Gastrocnemius medialis (tissue), 4 donors: ENCODE measurements at regions not wholly inside any gene's neighbourhood (a gene's known extent, or its start where the extent isn't known, plus 50 kb on each side); places are given as distances from the start of the nearest gene placed in this dataset.
"Not testable (repeated sequence)": the region's sequence is repeated elsewhere in the genome, so short reads cannot be mapped to it uniquely, and the experiment has no call there.

Experiments used
- ATAC-seq, 2 donors: fragments of 150-250 bp; one replicate each; pipeline ENCODE4 v1.9.1; 2016
- DNase-seq, 2 donors: peaks; one replicate each; pipeline ENCODE4 v3.0.0-alpha.2; 2019
- H3K27ac ChIP-seq, 4 donors: fragments of 200-600 bp; sonication (generic); 1 replicate in 1 of 4; 2 replicates in 3 of 4; pipeline ENCODE4 v1.5.1; 2016 to 2018; ENCODE audit warnings: mild to moderate bottlenecking in 2 of 4, moderate library complexity in 1 of 4
- H3K27me3 ChIP-seq, 3 donors: fragments of 200-600 bp; sonication (generic) in 2 of 3; 1 replicate in 1 of 3; 2 replicates in 2 of 3; pipeline versions ENCODE4 v1.5.1 to v1.6.0; 2016 to 2019; ENCODE audit warnings: mild to moderate bottlenecking in 1 of 3, moderate library complexity in 1 of 3
- H3K36me3 ChIP-seq, 2 donors: fragments of 200-600 bp; sonication (generic) in 1 of 2; one replicate each; pipeline ENCODE4 v1.5.1; 2017 to 2018
- H3K4me1 ChIP-seq, 2 donors: fragments of 200-600 bp; sonication (generic) in 1 of 2; one replicate each; pipeline ENCODE4 v1.5.1; 2016 to 2017; ENCODE audit warnings: mild to moderate bottlenecking in 2 of 2
- H3K4me3 ChIP-seq, 4 donors: fragments of 200-600 bp; sonication (generic) in 3 of 4; 1 replicate in 1 of 4; 2 replicates in 3 of 4; pipeline ENCODE4 v1.5.1; 2016 to 2019; ENCODE audit warnings: mild to moderate bottlenecking in 2 of 4
- H3K9me3 ChIP-seq, 3 donors: fragments of 200-600 bp; sonication (generic) in 2 of 3; 1 replicate in 1 of 3; 2 replicates in 2 of 3; pipeline ENCODE4 v1.5.1; 2016 to 2019
- CTCF ChIP-seq, 5 experiments: fragments of 450-650 bp in 3 of 5; fragments of 200-600 bp in 2 of 5; sonication (generic) in 2 of 5; IDR thresholded peaks in 4 of 5; conservative IDR thresholded peaks in 1 of 5; 1 replicate in 4 of 5; 2 replicates in 1 of 5; pipeline ENCODE4 v1.5.1; 2016 to 2019; ENCODE audit warnings: antibody characterized with exemption in 5 of 5, mild to moderate bottlenecking in 3 of 5, moderate library complexity in 3 of 5
- POLR2A ChIP-seq, 2 donors: fragments of 450-650 bp; IDR thresholded peaks; one replicate each; pipeline ENCODE4 v1.6.1; 2017; ENCODE audit warnings: antibody characterized with exemption in 2 of 2, mild to moderate bottlenecking in 2 of 2, moderate library complexity in 2 of 2
- in situ Hi-C, 4 donors: fragments of 200-750 bp; cut with MboI; loops; one replicate each; pipeline versions ENCODE4 v1.15.0 to v1.8.0; 2017; ENCODE audit warnings: low sequenced_read_pairs in 4 of 4
- intact Hi-C: fragments of 100-400 bp; cut with DNase I; formaldehyde crosslinking; loops from one replicate; pipeline ENCODE4 v1.15.1; 2023; ENCODE audit warnings: low total_unique reads

- Histone ChIP-seq H3K27ac (no peak overlapping the region), H3K27me3 (no peaks in the 10 kb centered on the region), H3K4me3 (no peak overlapping the region), H3K4me1 (no peaks in the 10 kb centered on the region), H3K36me3 (no peaks in the 10 kb centered on the region), H3K9me3 (no peaks in the 10 kb centered on the region)
- ATAC-seq, result no peak
- in situ Hi-C loops, result no loop called here
- TF ChIP-seq CTCF (IDR thresholded peaks at IDR 0.05 in 4 of 5, conservative IDR thresholded peaks at IDR 0.05 in 1 of 5) (no peak), POLR2A (IDR thresholded peaks at IDR 0.05) (no peak)
- intact Hi-C loops, result no loop called here
- DNase-seq, result no peak
Measured at GRCh38 chr5:28958581-28958980, 1920.2 kb upstream of the CDH9 start.

- no peak for TF ChIP-seq CTCF (IDR thresholded peaks at IDR 0.05 in 4 of 5, conservative IDR thresholded peaks at IDR 0.05 in 1 of 5)
- TF ChIP-seq POLR2A (IDR thresholded peaks at IDR 0.05), result no peak
- in situ Hi-C loops, result no loop called here
Measured at GRCh38 chr5:28957450-28957849, 1919.1 kb upstream of the CDH9 start.

GRCh38 chr5:28954074-28954473, 1915.7 kb upstream of the CDH9 start:
- TF ChIP-seq POLR2A (IDR thresholded peaks at IDR 0.05) (no peak), CTCF (IDR thresholded peaks at IDR 0.05 in 4 of 5, conservative IDR thresholded peaks at IDR 0.05 in 1 of 5) (no peak)
- Histone ChIP-seq H3K27me3 (no peaks in the 10 kb centered on the region), H3K9me3 (no peaks in the 10 kb centered on the region), H3K4me1 (no peaks in the 10 kb centered on the region), H3K36me3 (no peaks in the 10 kb centered on the region), H3K27ac (no peak overlapping the region), H3K4me3 (no peak overlapping the region)
- ATAC-seq (no peak), DNase-seq (no peak)
- in situ Hi-C loops, result no loop called here
- intact Hi-C loops, result no loop called here

More at GRCh38 chr5:28957450-28957849, 1919.1 kb upstream of the CDH9 start:
- H3K27me3 ChIP-seq, result no peaks in the 10 kb centered on the region
- no peaks in the 10 kb centered on the region for H3K9me3 ChIP-seq
- H3K4me3 ChIP-seq, result no peak overlapping the region
- no peak overlapping the region for H3K27ac ChIP-seq
- H3K4me1 ChIP-seq, result no peaks in the 10 kb centered on the region
- ATAC-seq, result no peak
- intact Hi-C loops, result no loop called here
- DNase-seq, result no peak
- no peaks in the 10 kb centered on the region for H3K36me3 ChIP-seq

- ATAC-seq (no peak), DNase-seq (no peak)
- H3K4me1 ChIP-seq, result no peaks in the 10 kb centered on the region
- in situ Hi-C loops (no loop called here), intact Hi-C loops (no loop called here)
- no peak overlapping the region for H3K4me3 ChIP-seq
- no peaks in the 10 kb centered on the region for H3K27me3 ChIP-seq
- no peaks in the 10 kb centered on the region for H3K36me3 ChIP-seq
- TF ChIP-seq POLR2A (IDR thresholded peaks at IDR 0.05) (no peak), CTCF (IDR thresholded peaks at IDR 0.05 in 4 of 5, conservative IDR thresholded peaks at IDR 0.05 in 1 of 5) (no peak)
- H3K9me3 ChIP-seq, result no peaks in the 10 kb centered on the region
- H3K27ac ChIP-seq, result no peak overlapping the region
Measured at GRCh38 chr5:28947865-28948264, 1909.5 kb upstream of the CDH9 start.

GRCh38 chr5:28945859-28946258, 1907.5 kb upstream of the CDH9 start:
- DNase-seq, result no peak
- intact Hi-C loops (no loop called here), in situ Hi-C loops (no loop called here)
- H3K27ac ChIP-seq, result no peak overlapping the region
- TF ChIP-seq POLR2A (IDR thresholded peaks at IDR 0.05) (no peak), CTCF (IDR thresholded peaks at IDR 0.05 in 4 of 5, conservative IDR thresholded peaks at IDR 0.05 in 1 of 5) (no peak)
- H3K4me1 ChIP-seq, result no peaks in the 10 kb centered on the region
- H3K4me3 ChIP-seq, result no peak overlapping the region
- no peaks in the 10 kb centered on the region for H3K9me3 ChIP-seq
- H3K27me3 ChIP-seq, result no peaks in the 10 kb centered on the region
- H3K36me3 ChIP-seq, result no peaks in the 10 kb centered on the region
- ATAC-seq, result no peak

GRCh38 chr5:28929366-28929765, 1891.0 kb upstream of the CDH9 start:
- intact Hi-C loops, in situ Hi-C loops, H3K4me3 ChIP-seq, H3K36me3 ChIP-seq, H3K27ac ChIP-seq, H3K27me3 ChIP-seq, H3K9me3 ChIP-seq, ATAC-seq, DNase-seq, H3K4me1 ChIP-seq: not testable (repeated sequence)

- H3K4me1 ChIP-seq, in situ Hi-C loops, H3K27me3 ChIP-seq, intact Hi-C loops, H3K36me3 ChIP-seq, H3K4me3 ChIP-seq, H3K9me3 ChIP-seq, ATAC-seq, H3K27ac ChIP-seq, DNase-seq: not testable (repeated sequence)
Measured at GRCh38 chr5:28928327-28928790, 1890.0 kb upstream of the CDH9 start.
